Panc1 (cell line): ENCODE measurements at regions not wholly inside any gene's neighbourhood (a gene's known extent, or its start where the extent isn't known, plus 50 kb on each side); places are given as distances from the start of the nearest gene placed in this dataset.
A peak's percentile ranks its signal among the peaks of the same experiment; 100 is the strongest.

Source experiments
- ATAC-seq: fragments of 200-7000 bp; cut with Tn5 transposase; 2 replicates; pipeline ENCODE4 v1.9.1; 2020; ENCODE audit warnings: mild to moderate bottlenecking, moderate library complexity
- BruUV-seq: library from RNA; stranded (reverse); fragments of 400-500 nt; replicated peaks from 2 replicates; lab custom pipeline; 2021; lab: Mats Ljungman, UMichigan
- CTCF ChIA-PET: fragments of 300-600 bp; sonication (Branson Sonifier 250); formaldehyde crosslinking; loops from one replicate; lab custom pipeline; 2022; ENCODE audit warnings: antibody characterized with exemption; lab: Charles Lee
- POLR2A ChIA-PET: fragments of 300-600 bp; sonication (Branson Sonifier 250); formaldehyde crosslinking; loops from one replicate; lab custom pipeline; 2022; ENCODE audit warnings: antibody characterized with exemption; lab: Charles Lee
- DNase-seq: peaks from one replicate; pipeline ENCODE4 v3.0.0-alpha.2; 2010; ENCODE audit warnings: low read depth, low spot score
- H3K27ac ChIP-seq: 2 replicates; pipeline ENCODE4 v1.5.1; 2011; ENCODE audit warnings: mild to moderate bottlenecking, low read length, inconsistent platforms
- H3K27me3 ChIP-seq: fragments of 200-500 bp; sonication (Bioruptor generic); 2 replicates; pipeline ENCODE4 v1.6.0; 2014; ENCODE audit warnings: low read length, inconsistent platforms; ENCODE audit not compliant: control insufficient read depth, insufficient read depth
- H3K36me3 ChIP-seq: fragments of 200-500 bp; sonication (Bioruptor generic); 2 replicates; pipeline ENCODE4 v1.5.1; 2014; ENCODE audit warnings: inconsistent platforms, mild to moderate bottlenecking, low read length, moderate library complexity; ENCODE audit not compliant: control insufficient read depth, insufficient read depth
- H3K4me1 ChIP-seq: 2 replicates; pipeline ENCODE4 v1.5.1; 2011; ENCODE audit warnings: inconsistent platforms, mild to moderate bottlenecking, low read length, moderate library complexity; ENCODE audit not compliant: control insufficient read depth, insufficient read depth
- H3K4me3 ChIP-seq, 2 experiments: 2 replicates each; pipeline ENCODE4 v1.5.1; 2011 to 2012; ENCODE audit warnings: low read depth in 2 of 2, low read length in 2 of 2, mild to moderate bottlenecking in 2 of 2, inconsistent platforms in 1 of 2, moderate library complexity in 1 of 2
- H3K9me3 ChIP-seq: fragments of 200-500 bp; sonication (Bioruptor generic); 2 replicates; pipeline ENCODE4 v1.5.1; 2014; ENCODE audit warnings: low read depth, mild to moderate bottlenecking, inconsistent platforms, low read length, moderate library complexity; ENCODE audit not compliant: control insufficient read depth, insufficient read depth
- POLR2AphosphoS5 ChIP-seq: IDR thresholded peaks from 2 replicates; pipeline ENCODE4 v1.6.1; 2012; ENCODE audit warnings: mild to moderate bottlenecking, low read depth, low read length, moderate library complexity
- SIN3A ChIP-seq: IDR thresholded peaks from 2 replicates; pipeline ENCODE4 v1.6.1; 2012; ENCODE audit warnings: low read depth, mild to moderate bottlenecking, low read length, moderate library complexity, borderline replicate concordance; ENCODE audit not compliant: insufficient read depth
- TCF7L2 ChIP-seq: IDR thresholded peaks from 2 replicates; pipeline ENCODE4 v1.6.1; 2011; ENCODE audit warnings: mild to moderate bottlenecking, low read depth, low read length, inconsistent platforms
- in situ Hi-C: cut with HindIII; loops from 2 replicates; pipeline ENCODE4 v1.10.0; 2016; ENCODE audit warnings: low sequenced_read_pairs, low pct_unique_long_range_greater_than_20kb
- intact Hi-C: fragments of 100-400 bp; cut with micrococcal nuclease; formaldehyde crosslinking; loops from one replicate; pipeline ENCODE4 v1.10.0; 2022; ENCODE audit not compliant: unreplicated experiment
- TF ChIP-seq, protein P1 (sequence below), 2 experiments: IDR thresholded peaks; 2 replicates each; pipeline ENCODE4 v1.6.1; 2011 to 2012; ENCODE audit warnings: low read depth in 2 of 2, control low read depth in 1 of 2, low read length in 1 of 2, mild to moderate bottlenecking in 1 of 2, moderate library complexity in 1 of 2; ENCODE audit not compliant: insufficient read depth in 1 of 2
- TF ChIP-seq, protein P2 (sequence below): fragments of 450-650 bp; IDR thresholded peaks from 2 replicates; pipeline ENCODE4 v1.5.1; 2017; ENCODE audit warnings: mild to moderate bottlenecking

DNA sequence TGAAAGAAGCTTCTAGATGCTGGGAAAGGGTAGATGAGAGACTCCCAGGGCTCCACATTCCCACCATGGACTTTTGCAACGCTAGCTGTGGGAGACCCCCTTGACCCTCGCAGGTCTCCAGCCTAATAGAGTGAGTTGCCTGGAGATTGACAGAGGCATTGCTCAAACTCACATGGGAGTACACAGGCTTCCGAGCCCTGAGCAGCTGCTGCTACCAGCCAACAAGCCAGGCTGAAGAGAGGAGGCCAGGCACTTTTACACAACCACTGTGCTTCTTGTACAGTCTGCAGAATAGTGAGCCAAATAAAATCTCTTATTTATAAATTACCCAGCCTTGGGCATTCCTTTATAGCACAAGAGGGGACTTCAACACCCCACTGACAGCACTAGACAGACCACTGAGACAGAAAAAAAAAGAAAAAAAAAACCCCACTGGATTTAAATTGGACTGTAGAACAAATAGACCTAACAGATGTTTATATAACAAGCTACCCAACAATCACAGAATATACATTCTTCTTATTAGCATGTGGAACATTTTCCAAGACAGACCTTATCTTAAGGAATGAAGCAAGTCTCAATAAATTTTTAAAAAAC is 146.2 kb downstream of the ZFAND4 start:
- TF ChIP-seq POLR2AphosphoS5 (no peak), SIN3A (no peak), TCF7L2 (no peak)
- TF ChIP-seq, protein P1, sequence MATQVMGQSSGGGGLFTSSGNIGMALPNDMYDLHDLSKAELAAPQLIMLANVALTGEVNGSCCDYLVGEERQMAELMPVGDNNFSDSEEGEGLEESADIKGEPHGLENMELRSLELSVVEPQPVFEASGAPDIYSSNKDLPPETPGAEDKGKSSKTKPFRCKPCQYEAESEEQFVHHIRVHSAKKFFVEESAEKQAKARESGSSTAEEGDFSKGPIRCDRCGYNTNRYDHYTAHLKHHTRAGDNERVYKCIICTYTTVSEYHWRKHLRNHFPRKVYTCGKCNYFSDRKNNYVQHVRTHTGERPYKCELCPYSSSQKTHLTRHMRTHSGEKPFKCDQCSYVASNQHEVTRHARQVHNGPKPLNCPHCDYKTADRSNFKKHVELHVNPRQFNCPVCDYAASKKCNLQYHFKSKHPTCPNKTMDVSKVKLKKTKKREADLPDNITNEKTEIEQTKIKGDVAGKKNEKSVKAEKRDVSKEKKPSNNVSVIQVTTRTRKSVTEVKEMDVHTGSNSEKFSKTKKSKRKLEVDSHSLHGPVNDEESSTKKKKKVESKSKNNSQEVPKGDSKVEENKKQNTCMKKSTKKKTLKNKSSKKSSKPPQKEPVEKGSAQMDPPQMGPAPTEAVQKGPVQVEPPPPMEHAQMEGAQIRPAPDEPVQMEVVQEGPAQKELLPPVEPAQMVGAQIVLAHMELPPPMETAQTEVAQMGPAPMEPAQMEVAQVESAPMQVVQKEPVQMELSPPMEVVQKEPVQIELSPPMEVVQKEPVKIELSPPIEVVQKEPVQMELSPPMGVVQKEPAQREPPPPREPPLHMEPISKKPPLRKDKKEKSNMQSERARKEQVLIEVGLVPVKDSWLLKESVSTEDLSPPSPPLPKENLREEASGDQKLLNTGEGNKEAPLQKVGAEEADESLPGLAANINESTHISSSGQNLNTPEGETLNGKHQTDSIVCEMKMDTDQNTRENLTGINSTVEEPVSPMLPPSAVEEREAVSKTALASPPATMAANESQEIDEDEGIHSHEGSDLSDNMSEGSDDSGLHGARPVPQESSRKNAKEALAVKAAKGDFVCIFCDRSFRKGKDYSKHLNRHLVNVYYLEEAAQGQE (IDR thresholded peaks at IDR 0.05; ENCODE audit: insufficient read depth in 1 of 2, low read depth in 2 of 2, low read length in 1 of 2), result no peak
- TF ChIP-seq, protein P2, sequence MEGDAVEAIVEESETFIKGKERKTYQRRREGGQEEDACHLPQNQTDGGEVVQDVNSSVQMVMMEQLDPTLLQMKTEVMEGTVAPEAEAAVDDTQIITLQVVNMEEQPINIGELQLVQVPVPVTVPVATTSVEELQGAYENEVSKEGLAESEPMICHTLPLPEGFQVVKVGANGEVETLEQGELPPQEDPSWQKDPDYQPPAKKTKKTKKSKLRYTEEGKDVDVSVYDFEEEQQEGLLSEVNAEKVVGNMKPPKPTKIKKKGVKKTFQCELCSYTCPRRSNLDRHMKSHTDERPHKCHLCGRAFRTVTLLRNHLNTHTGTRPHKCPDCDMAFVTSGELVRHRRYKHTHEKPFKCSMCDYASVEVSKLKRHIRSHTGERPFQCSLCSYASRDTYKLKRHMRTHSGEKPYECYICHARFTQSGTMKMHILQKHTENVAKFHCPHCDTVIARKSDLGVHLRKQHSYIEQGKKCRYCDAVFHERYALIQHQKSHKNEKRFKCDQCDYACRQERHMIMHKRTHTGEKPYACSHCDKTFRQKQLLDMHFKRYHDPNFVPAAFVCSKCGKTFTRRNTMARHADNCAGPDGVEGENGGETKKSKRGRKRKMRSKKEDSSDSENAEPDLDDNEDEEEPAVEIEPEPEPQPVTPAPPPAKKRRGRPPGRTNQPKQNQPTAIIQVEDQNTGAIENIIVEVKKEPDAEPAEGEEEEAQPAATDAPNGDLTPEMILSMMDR, result no peak
- ATAC-seq (0 out of 2 replicates have a peak, but pooled peaks have one; percentile 38), DNase-seq (no peak)
- POLR2A ChIA-PET, result no interaction called here
- CTCF ChIA-PET, result no interaction called here
- H3K27me3 ChIP-seq, result no peaks in the 10 kb centered on the region
- H3K4me1 ChIP-seq, result peaks cover 4% of the 10 kb centered on the region
- no peaks in the 10 kb centered on the region for H3K36me3 ChIP-seq
- no TSS peak for BruUV-seq
- no peaks in the 10 kb centered on the region for H3K9me3 ChIP-seq
- H3K27ac ChIP-seq, result no peak overlapping the region
- no peak overlapping the region for H3K4me3 ChIP-seq
- in situ Hi-C loops, result no loop called here
- intact Hi-C loops, result no loop called here

DNA sequence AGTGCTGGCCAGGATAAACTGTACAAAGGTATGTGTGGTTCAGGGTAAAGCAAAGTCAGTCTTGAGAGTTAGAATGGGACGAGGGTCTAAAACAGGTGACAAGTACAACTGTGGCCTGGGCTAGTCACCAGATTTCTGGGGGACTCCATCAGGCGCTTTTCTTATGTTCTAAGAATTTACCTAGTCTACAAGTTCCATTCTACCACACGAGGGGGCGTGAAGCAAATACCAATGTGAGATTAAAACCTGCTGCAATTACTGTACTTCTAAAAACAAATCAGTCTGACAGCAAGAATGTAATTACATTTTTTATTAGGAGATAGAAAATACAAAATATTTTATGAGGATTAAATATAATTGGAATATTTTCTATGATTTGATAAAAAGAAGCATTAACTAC is 146.5 kb downstream of the ALOX5 start:
- TF ChIP-seq, protein P2, result 0 out of 2 replicates have a peak, but pooled peaks have one; percentile 10
- no peak for TF ChIP-seq POLR2AphosphoS5
- intact Hi-C loops, result no loop called here
- Histone ChIP-seq H3K27me3 (no peaks in the 10 kb centered on the region), H3K36me3 (no peaks in the 10 kb centered on the region), H3K4me3 (no peak overlapping the region), H3K4me1 (peaks cover 13% of the 10 kb centered on the region), H3K27ac (no peak overlapping the region), H3K9me3 (no peaks in the 10 kb centered on the region)
- DNase-seq, result no peak
- ATAC-seq, result no peak
- CTCF ChIA-PET, result no interaction called here
- in situ Hi-C loops, result no loop called here
- BruUV-seq, result no TSS peak
- POLR2A ChIA-PET, result interaction anchor here (0.6 kb wide), 1 partner anchor 151 kb away, joined by 4 read pairs; no protein-coding TSS in a partner anchor
